K562 (cell line): ENCODE measurements at regions not wholly inside any gene's neighbourhood (a gene's known extent, or its start where the extent isn't known, plus 50 kb on each side); places are given as distances from the start of the nearest gene placed in this dataset.

ENCODE experiments used
- GATA2 ChIP-seq: sonication (generic); formaldehyde crosslinking; IDR thresholded peaks from 2 replicates; pipeline ENCODE4 v1.4.0; 2020; ENCODE audit warnings: mild to moderate bottlenecking, missing genetic modification reagents
- KDM1A ChIP-seq, 2 experiments: fragments of 450-650 bp; IDR thresholded peaks; 2 replicates each; pipeline ENCODE4 v1.6.1; 2016; ENCODE audit warnings: mild to moderate bottlenecking in 2 of 2
- KHSRP ChIP-seq: fragments of 450-650 bp; IDR thresholded peaks from 2 replicates; pipeline ENCODE4 v1.6.1; 2017
- USF1 ChIP-seq: sonication (generic); formaldehyde crosslinking; IDR thresholded peaks from 2 replicates; pipeline ENCODE4 v1.9.0; 2022; ENCODE audit warnings: mild to moderate bottlenecking, missing genetic modification reagents
- ZNF431 ChIP-seq: sonication (generic); formaldehyde crosslinking; IDR thresholded peaks from 2 replicates; pipeline ENCODE4 v1.8.0; 2022; ENCODE audit warnings: mild to moderate bottlenecking, missing genetic modification reagents

DNA sequence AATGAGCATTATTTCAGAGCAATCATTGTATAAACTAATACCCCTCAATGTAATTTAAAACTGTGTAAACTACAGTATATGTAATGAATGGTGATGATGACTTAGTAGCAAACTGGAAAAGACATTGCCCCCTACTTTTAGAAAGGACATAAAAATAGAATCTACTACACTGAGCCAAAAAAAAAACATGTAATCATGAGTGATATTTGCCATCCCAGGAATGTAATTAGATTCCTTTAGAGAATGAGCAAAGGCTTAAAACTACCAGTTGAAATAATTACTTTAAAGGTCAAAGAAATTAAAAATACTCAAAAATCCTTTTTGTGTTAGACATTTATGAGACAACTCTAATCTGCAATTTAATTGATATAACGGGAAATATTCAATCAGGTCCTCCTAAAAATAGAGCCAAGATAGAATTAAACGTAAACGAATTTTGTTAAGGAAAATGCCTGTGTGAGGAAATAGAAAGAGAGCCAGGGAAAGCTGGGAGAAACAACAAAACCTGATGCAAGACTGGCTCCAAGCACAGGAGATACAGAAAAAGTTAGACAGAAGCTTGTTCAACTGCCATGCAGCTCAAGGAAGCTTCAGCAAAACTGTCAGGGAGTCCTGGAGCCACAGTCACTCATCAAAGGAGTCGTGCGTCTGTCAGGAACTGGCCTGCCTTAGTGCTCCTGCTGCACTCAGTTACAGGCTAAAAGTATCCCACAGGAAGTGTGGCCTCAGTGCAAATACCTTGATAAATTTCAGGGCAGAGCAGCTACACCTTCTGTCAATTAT, 655.7 kb upstream of the INTU start:
- no peak for TF ChIP-seq GATA2 (CRISPR knock-in tag)
- no peak for TF ChIP-seq KDM1A (IDR thresholded peaks at IDR 0.05)
- no peak for TF ChIP-seq KHSRP
- no peak for TF ChIP-seq USF1 (CRISPR knock-in tag)
- no peak for TF ChIP-seq ZNF431 (CRISPR knock-in tag)
